GM23248 (cell line): ENCODE measurements at regions not wholly inside any gene's neighbourhood (a gene's known extent, or its start where the extent isn't known, plus 50 kb on each side); places are given as distances from the start of the nearest gene placed in this dataset.

Source experiments
- DNase-seq: peaks from one replicate; pipeline ENCODE4 v3.0.0-alpha.2; 2015
- H2AFZ ChIP-seq: fragments of 200-600 bp; sonication (generic); 2 replicates; pipeline ENCODE4 v1.6.1; 2016; ENCODE audit warnings: antibody characterized with exemption
- H3F3A ChIP-seq: fragments of 200-600 bp; sonication (generic); 2 replicates; pipeline ENCODE4 v1.6.1; 2016; ENCODE audit warnings: mild to moderate bottlenecking, antibody characterized with exemption, mixed run types; ENCODE audit not compliant: insufficient read depth
- H3K27ac ChIP-seq: fragments of 200-600 bp; sonication (generic); 2 replicates; pipeline ENCODE4 v1.5.1; 2016; ENCODE audit warnings: mild to moderate bottlenecking
- H3K27me3 ChIP-seq: fragments of 200-600 bp; sonication (generic); replicated peaks from 2 replicates; pipeline ENCODE4 v1.6.1; 2016; ENCODE audit warnings: mild to moderate bottlenecking; ENCODE audit not compliant: insufficient read depth
- H3K36me3 ChIP-seq: fragments of 200-600 bp; sonication (generic); 2 replicates; pipeline ENCODE4 v1.6.1; 2016; ENCODE audit warnings: low read depth, mild to moderate bottlenecking
- H3K4me1 ChIP-seq: fragments of 200-600 bp; sonication (generic); 2 replicates; pipeline ENCODE4 v1.6.1; 2016; ENCODE audit warnings: mild to moderate bottlenecking; ENCODE audit not compliant: insufficient read depth
- H3K4me2 ChIP-seq: fragments of 200-600 bp; sonication (generic); one replicate; pipeline ENCODE4 v1.6.1; 2016; ENCODE audit warnings: mild to moderate bottlenecking; ENCODE audit not compliant: unreplicated experiment
- H3K4me3 ChIP-seq: fragments of 200-600 bp; sonication (generic); 2 replicates; pipeline ENCODE4 v1.5.1; 2016; ENCODE audit warnings: mild to moderate bottlenecking
- H3K79me2 ChIP-seq: fragments of 200-600 bp; sonication (generic); 2 replicates; pipeline ENCODE4 v1.6.1; 2016; ENCODE audit warnings: mild to moderate bottlenecking; ENCODE audit not compliant: insufficient read depth
- H3K9ac ChIP-seq: fragments of 200-600 bp; sonication (generic); 2 replicates; pipeline ENCODE4 v1.6.1; 2016; ENCODE audit warnings: mild to moderate bottlenecking
- H3K9me2 ChIP-seq: fragments of 200-600 bp; sonication (generic); 2 replicates; pipeline ENCODE4 v1.6.1; 2016; ENCODE audit warnings: mixed run types, mild to moderate bottlenecking, moderate library complexity; ENCODE audit not compliant: insufficient read depth
- H3K9me3 ChIP-seq: fragments of 200-600 bp; sonication (generic); one replicate; pipeline ENCODE4 v1.6.1; 2017; ENCODE audit warnings: low read depth
- H4K20me1 ChIP-seq: fragments of 200-600 bp; sonication (generic); 2 replicates; pipeline ENCODE4 v1.6.0; 2016; ENCODE audit not compliant: insufficient read depth
- EZH2 ChIP-seq: fragments of 200-600 bp; sonication (generic); IDR thresholded peaks from 2 replicates; pipeline ENCODE4 v1.6.1; 2018; ENCODE audit warnings: antibody characterized with exemption, mild to moderate bottlenecking; ENCODE audit not compliant: insufficient read depth, poor library complexity, severe bottlenecking
- EZH2phosphoT487 ChIP-seq: fragments of 200-600 bp; sonication (generic); IDR thresholded peaks from 2 replicates; pipeline ENCODE4 v1.6.1; 2018; ENCODE audit warnings: antibody characterized with exemption, moderate library complexity, mild to moderate bottlenecking, low read depth; ENCODE audit not compliant: insufficient read depth
- WGBS, 2 experiments: methylation state at CpG; one replicate each; pipeline ENCODE4 v1.1.6; 2015 to 2017; ENCODE audit warnings: low lambda C conversion rate in 2 of 2, low coverage in 1 of 2; ENCODE audit errors: missing lambda C conversion rate in 2 of 2; 5-methylcytosine and 5-hydroxymethylcytosine counted together
- in situ Hi-C: fragments of 300-500 bp; cut with MboI; formaldehyde crosslinking; loops from 2 replicates; pipeline ENCODE4 v1.15.0; 2020

DNA sequence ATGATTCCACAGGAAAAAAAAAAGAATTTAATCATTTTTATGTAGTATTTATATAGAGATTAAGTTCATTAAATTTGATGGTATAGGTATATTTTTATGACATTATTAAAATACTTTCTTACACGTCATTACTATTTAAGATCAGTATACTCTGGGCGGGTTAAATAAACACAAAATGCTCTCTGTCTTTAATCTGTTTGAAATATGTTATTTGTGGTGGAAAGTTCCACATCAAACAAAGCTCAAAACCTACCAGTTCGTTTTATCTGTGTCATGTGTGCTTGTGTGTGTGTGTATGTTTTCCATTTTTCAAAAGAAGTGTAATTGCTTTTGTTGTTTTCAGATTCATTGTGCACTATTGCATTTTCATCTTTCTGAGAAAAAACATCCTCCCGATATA is 488.5 kb downstream of the ANKRD7 start:
- Histone ChIP-seq H3K4me3 (no peak overlapping the region), H3K4me2 (no peak overlapping the region), H3K9ac (no peak overlapping the region), H3K4me1 (no peaks in the 10 kb centered on the region), H3K27ac (no peak overlapping the region), H3K36me3 (no peaks in the 10 kb centered on the region), H3F3A (no peaks in the 10 kb centered on the region), H4K20me1 (no peaks in the 10 kb centered on the region), H2AFZ (no peak overlapping the region), H3K9me3 (no peaks in the 10 kb centered on the region), H3K79me2 (no peaks in the 10 kb centered on the region), H3K9me2 (no peaks in the 10 kb centered on the region), H3K27me3 (no peaks in the 10 kb centered on the region)
- no peak for DNase-seq
- in situ Hi-C loops = no loop called here
- 10 to 20% methylated on average over 4 of the region's 4 CpGs for WGBS, 2 experiments
- TF ChIP-seq EZH2phosphoT487 (no peak), EZH2 (no peak)

DNA sequence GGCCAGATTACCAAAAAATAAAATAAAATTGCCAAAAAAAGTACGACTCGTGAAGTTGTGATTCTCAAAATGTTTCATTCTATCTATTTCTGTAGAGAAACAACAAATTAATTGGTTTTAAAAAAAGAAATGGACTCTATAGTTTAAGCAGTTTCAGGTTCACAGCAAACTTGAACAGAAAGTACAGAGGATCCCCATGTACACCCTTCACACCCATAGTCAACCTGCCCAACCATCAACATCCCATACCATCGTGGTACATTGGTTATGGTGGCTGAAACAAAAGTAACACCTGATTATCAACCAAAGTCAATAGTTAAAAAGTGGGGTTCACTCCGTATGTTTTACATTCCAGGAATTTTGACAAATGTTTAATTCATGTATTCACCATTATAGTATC is 496.1 kb downstream of the ANKRD7 start:
- Histone ChIP-seq H3K9ac (no peak overlapping the region), H3K4me3 (no peak overlapping the region), H3F3A (no peaks in the 10 kb centered on the region), H3K79me2 (no peaks in the 10 kb centered on the region), H2AFZ (no peak overlapping the region), H3K9me2 (no peaks in the 10 kb centered on the region), H4K20me1 (no peaks in the 10 kb centered on the region), H3K27me3 (no peaks in the 10 kb centered on the region), H3K27ac (no peak overlapping the region), H3K36me3 (no peaks in the 10 kb centered on the region), H3K9me3 (no peaks in the 10 kb centered on the region), H3K4me1 (no peaks in the 10 kb centered on the region), H3K4me2 (no peak overlapping the region)
- 5 to 14% methylated on average over 4 of the region's 4 CpGs for WGBS, 2 experiments
- TF ChIP-seq EZH2phosphoT487 (no peak), EZH2 (no peak)
- in situ Hi-C loops = no loop called here
- no peak for DNase-seq

DNA sequence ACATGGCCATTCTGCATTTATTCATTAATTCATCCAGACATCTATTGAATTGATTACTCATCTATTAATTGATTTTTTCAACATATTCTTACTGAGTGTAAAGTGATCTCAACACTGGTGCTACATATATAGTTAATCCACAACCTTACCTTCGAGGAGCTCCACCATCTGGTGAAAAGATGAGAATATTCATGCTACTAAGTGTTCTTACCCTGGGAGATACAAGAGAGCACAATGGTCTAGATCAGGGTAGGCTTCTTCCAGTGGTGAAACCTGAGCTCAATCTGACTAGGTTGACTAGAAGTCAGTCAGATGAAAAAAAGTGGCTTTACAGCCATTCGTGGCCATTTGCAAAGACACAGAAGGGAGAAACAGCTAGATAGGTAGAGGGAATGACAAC is 507.4 kb downstream of the ANKRD7 start:
- Histone ChIP-seq H3K4me1 (no peaks in the 10 kb centered on the region), H3F3A (no peaks in the 10 kb centered on the region), H4K20me1 (no peaks in the 10 kb centered on the region), H3K9ac (no peak overlapping the region), H3K4me3 (no peak overlapping the region), H3K9me3 (peaks cover 4% of the 10 kb centered on the region), H3K36me3 (no peaks in the 10 kb centered on the region), H3K27me3 (no peaks in the 10 kb centered on the region), H3K27ac (no peak overlapping the region), H3K4me2 (no peak overlapping the region), H3K9me2 (no peaks in the 10 kb centered on the region), H3K79me2 (no peaks in the 10 kb centered on the region), H2AFZ (no peak overlapping the region)
- TF ChIP-seq EZH2 (no peak), EZH2phosphoT487 (no peak)
- DNase-seq = no peak
- in situ Hi-C loops = no loop called here
- 0 to 1% methylated on average over 2 of the region's 2 CpGs for WGBS, 2 experiments

DNA sequence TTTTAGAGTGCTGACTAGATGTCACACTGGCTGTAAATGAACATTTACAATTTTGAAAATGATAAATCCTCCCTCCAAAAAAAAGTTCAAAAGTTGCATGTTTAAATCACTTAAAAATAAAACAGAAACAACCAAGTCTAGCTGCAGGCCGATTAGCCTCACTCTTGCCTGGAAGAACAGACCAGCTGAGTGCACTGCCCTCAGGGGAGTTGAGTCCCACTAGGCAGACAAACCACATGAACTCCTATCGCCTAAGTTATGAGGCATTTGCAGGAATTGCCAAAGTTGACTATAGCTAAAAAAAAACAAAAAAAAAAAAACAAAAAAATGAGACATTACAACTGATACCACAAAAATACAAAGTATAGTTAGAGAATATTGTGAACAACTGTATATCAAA is 510.0 kb downstream of the ANKRD7 start:
- DNase-seq = no peak
- no peaks in the 10 kb centered on the region for H3K9me2 ChIP-seq
- peaks cover 4% of the 10 kb centered on the region for H3K9me3 ChIP-seq
- no peaks in the 10 kb centered on the region for H3F3A ChIP-seq
- no peaks in the 10 kb centered on the region for H3K4me1 ChIP-seq
- H3K4me3 ChIP-seq = no peak overlapping the region
- WGBS, 2 experiments = 15 to 21% methylated on average over 2 of the region's 2 CpGs
- H2AFZ ChIP-seq = no peak overlapping the region
- H3K9ac ChIP-seq = no peak overlapping the region
- no peak overlapping the region for H3K4me2 ChIP-seq
- no peaks in the 10 kb centered on the region for H3K79me2 ChIP-seq
- H3K27me3 ChIP-seq = no peaks in the 10 kb centered on the region
- in situ Hi-C loops = no loop called here
- H3K36me3 ChIP-seq = no peaks in the 10 kb centered on the region
- H3K27ac ChIP-seq = no peak overlapping the region
- TF ChIP-seq EZH2 (no peak), EZH2phosphoT487 (no peak)
- H4K20me1 ChIP-seq = no peaks in the 10 kb centered on the region

DNA sequence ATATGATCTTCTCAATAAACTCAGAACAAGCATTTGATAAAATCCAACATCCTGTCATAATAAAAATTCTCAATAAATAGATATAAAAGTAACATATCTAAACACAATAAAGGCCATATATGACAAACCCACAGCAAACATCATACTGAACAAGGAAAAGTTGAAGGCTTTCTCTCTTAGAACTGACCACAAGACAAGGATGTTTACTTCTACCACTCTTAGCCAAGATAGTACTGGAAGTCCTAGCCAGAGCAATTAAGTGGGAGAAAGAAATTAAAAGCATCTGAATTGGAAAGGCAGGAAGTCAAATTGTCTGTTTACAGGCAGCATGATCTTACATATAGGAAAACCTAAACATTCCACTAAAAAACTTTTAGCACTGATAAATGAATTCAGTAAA is 510.9 kb downstream of the ANKRD7 start:
- no peaks in the 10 kb centered on the region for H3K9me2 ChIP-seq
- peaks cover 4% of the 10 kb centered on the region for H3K9me3 ChIP-seq
- no peaks in the 10 kb centered on the region for H3K79me2 ChIP-seq
- no peak overlapping the region for H3K4me3 ChIP-seq
- DNase-seq = no peak
- no peaks in the 10 kb centered on the region for H3K4me1 ChIP-seq
- H3K27me3 ChIP-seq = no peaks in the 10 kb centered on the region
- no peaks in the 10 kb centered on the region for H4K20me1 ChIP-seq
- no peaks in the 10 kb centered on the region for H3F3A ChIP-seq
- no peak overlapping the region for H2AFZ ChIP-seq
- no peak overlapping the region for H3K4me2 ChIP-seq
- H3K27ac ChIP-seq = no peak overlapping the region
- TF ChIP-seq EZH2phosphoT487 (no peak), EZH2 (no peak)
- in situ Hi-C loops = no loop called here
- no peak overlapping the region for H3K9ac ChIP-seq
- H3K36me3 ChIP-seq = no peaks in the 10 kb centered on the region
